Colonic mucosa (tissue), 4 donors: ENCODE measurements at regions not wholly inside any gene's neighbourhood (a gene's known extent, or its start where the extent isn't known, plus 50 kb on each side); places are given as distances from the start of the nearest gene placed in this dataset.

Experiments
- DNase-seq: peaks from one replicate; pipeline ENCODE4 v3.0.0-alpha.2; 2020
- H3K27ac ChIP-seq: fragments of 200-600 bp; one replicate; pipeline ENCODE4 v1.8.0; 2021
- H3K27me3 ChIP-seq: fragments of 200-600 bp; one replicate; pipeline ENCODE4 v1.8.0; 2021
- H3K36me3 ChIP-seq: fragments of 200-600 bp; one replicate; pipeline ENCODE4 v1.8.0; 2021
- H3K4me1 ChIP-seq: fragments of 200-600 bp; one replicate; pipeline ENCODE4 v1.8.0; 2021; ENCODE audit warnings: mild to moderate bottlenecking
- H3K4me3 ChIP-seq: fragments of 200-600 bp; one replicate; pipeline ENCODE4 v1.8.0; 2021
- H3K9ac ChIP-seq, 2 donors: one replicate each; pipeline ENCODE4 v1.7.0; 2013; ENCODE audit warnings: control low read depth in 2 of 2, low read depth in 2 of 2, low read length in 2 of 2
- H3K9me3 ChIP-seq: fragments of 200-600 bp; one replicate; pipeline ENCODE4 v1.8.0; 2021
- intact Hi-C: fragments of 100-400 bp; cut with DNase I; formaldehyde crosslinking; loops from one replicate; pipeline ENCODE4 v1.14.1; 2022
- TF ChIP-seq, protein P1 (sequence below): fragments of 200-600 bp; IDR thresholded peaks from one replicate; pipeline ENCODE4 v1.8.0; 2022; ENCODE audit warnings: antibody characterized with exemption, mild to moderate bottlenecking
- donor health status: healthy.
- donor health status: DM: no; HTN: no; CAD: no.
- donor health status: DM: no; HTN: no; CAD: no.

DNA sequence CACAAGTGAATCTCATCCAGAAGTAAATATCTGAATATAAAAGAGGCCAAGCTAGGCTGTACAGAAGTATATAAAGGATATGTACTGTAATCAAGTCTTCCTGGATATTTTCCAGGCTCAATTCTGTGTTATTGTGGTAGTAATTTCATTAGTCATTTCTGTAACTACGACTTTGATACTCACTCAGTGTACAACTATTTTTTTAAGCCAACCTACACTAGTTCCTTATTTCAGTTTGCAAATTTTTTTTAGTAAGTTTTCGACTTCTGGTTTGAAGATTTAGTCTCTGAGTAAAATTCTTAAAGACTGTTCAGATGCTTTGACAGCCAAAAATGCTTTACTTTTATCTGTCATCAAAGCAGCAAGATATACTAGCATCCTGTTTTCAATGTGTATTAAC, 130.8 kb downstream of the CAPZA3 start:
- Histone ChIP-seq H3K4me3 (no peak overlapping the region), H3K9me3 (no peaks in the 10 kb centered on the region), H3K36me3 (no peaks in the 10 kb centered on the region), H3K27me3 (no peaks in the 10 kb centered on the region), H3K4me1 (no peaks in the 10 kb centered on the region), H3K27ac (no peak overlapping the region), H3K9ac (no peak overlapping the region)
- no peak for DNase-seq
- intact Hi-C loops = no loop called here
- TF ChIP-seq, protein P1, sequence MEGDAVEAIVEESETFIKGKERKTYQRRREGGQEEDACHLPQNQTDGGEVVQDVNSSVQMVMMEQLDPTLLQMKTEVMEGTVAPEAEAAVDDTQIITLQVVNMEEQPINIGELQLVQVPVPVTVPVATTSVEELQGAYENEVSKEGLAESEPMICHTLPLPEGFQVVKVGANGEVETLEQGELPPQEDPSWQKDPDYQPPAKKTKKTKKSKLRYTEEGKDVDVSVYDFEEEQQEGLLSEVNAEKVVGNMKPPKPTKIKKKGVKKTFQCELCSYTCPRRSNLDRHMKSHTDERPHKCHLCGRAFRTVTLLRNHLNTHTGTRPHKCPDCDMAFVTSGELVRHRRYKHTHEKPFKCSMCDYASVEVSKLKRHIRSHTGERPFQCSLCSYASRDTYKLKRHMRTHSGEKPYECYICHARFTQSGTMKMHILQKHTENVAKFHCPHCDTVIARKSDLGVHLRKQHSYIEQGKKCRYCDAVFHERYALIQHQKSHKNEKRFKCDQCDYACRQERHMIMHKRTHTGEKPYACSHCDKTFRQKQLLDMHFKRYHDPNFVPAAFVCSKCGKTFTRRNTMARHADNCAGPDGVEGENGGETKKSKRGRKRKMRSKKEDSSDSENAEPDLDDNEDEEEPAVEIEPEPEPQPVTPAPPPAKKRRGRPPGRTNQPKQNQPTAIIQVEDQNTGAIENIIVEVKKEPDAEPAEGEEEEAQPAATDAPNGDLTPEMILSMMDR = no peak

DNA sequence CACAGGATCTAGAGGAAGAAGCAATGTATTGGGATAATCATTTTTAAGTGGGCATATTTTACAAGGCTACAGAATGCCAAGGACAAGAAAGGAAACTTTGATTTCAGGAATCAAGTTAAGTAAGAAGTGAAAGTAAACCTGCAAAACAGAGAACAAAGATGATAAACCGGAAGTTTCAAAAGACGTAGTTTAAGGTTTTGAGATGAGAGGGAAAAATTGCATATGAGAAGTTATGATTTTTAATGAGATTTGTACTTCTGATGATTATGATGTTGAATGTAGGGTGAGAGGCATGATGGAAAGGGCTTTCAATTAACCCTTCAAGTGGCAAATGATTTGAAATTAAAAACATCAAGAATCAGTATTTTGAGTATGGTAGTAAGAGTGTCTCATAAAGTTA, 134.9 kb downstream of the CAPZA3 start:
- TF ChIP-seq, protein P1 = no peak
- H3K27ac ChIP-seq = no peak overlapping the region
- no peak overlapping the region for H3K4me3 ChIP-seq
- H3K9me3 ChIP-seq = no peaks in the 10 kb centered on the region
- DNase-seq = no peak
- H3K36me3 ChIP-seq = no peaks in the 10 kb centered on the region
- H3K4me1 ChIP-seq = no peaks in the 10 kb centered on the region
- H3K27me3 ChIP-seq = no peaks in the 10 kb centered on the region
- no peak overlapping the region for H3K9ac ChIP-seq
- intact Hi-C loops = no loop called here

DNA sequence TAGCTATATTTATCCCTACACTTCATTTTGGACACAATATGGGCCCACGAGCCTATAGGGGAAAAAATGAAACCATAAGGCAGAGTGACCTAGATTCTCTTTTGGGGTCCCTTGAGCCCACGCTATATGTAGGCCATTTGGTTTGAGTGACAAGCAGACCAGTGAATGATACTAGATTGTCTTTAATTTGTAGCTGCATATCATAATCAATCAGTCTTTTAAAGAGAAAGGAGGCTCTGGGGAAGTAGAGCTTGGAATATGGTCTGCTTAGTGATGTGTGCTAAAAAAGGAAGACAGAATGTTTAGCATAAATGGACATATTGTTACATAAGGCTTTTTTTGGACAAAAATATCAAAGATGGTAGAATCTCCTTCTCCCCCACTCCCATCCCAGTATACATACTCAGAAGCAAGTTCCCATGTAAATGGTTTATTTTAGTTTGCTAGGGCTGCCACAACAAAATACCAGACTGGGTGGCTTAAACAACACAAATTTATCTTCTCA, 140.8 kb downstream of the CAPZA3 start:
- Histone ChIP-seq H3K9ac (no peak overlapping the region), H3K4me3 (no peak overlapping the region), H3K36me3 (no peaks in the 10 kb centered on the region), H3K4me1 (no peaks in the 10 kb centered on the region), H3K27me3 (no peaks in the 10 kb centered on the region), H3K27ac (no peak overlapping the region), H3K9me3 (no peaks in the 10 kb centered on the region)
- intact Hi-C loops = no loop called here
- no peak for DNase-seq
- TF ChIP-seq, protein P1 = no peak

DNA sequence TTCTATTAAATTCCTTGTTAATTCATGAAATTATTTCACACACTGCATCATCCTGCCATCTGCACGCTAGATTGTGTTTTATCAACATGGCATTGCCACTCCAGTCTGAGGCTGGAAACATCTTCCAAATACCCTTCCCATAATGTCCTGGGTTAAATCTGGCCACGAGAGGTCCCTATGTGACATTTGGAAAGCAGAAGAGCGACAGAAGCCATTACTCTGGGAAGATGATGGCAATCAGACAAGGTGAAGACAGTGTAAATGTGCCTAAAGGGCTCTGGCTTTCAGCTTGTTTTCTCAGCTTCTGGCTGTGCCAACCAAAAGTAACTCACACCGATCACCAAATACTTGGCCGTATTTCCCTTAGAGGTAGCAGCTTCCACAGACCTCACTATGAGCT, 144.8 kb downstream of the CAPZA3 start:
- Histone ChIP-seq H3K9me3 (no peaks in the 10 kb centered on the region), H3K4me1 (no peaks in the 10 kb centered on the region), H3K9ac (no peak overlapping the region), H3K27ac (no peak overlapping the region), H3K4me3 (no peak overlapping the region), H3K27me3 (no peaks in the 10 kb centered on the region), H3K36me3 (no peaks in the 10 kb centered on the region)
- intact Hi-C loops = no loop called here
- TF ChIP-seq, protein P1 = no peak
- no peak for DNase-seq

DNA sequence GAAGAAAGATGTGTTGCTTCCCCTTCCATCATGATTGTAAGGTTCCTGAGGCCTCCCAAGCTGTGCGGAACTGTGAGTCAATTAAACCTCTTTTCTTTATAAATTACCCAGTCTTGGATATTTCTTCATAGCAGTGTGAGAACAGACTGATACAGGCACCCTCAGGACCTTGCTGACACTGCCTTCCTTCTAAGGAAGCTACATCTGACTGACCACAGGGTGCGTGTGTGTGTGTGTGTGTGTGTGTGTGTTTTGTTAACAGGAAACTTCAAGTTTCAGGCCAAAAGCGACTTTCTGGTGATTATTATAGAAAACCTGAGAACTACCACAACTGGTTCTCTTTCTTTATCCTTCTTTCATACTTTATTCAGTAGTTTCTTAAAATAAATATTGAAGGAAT, 149.0 kb downstream of the CAPZA3 start:
- no peak for DNase-seq
- no peaks in the 10 kb centered on the region for H3K36me3 ChIP-seq
- TF ChIP-seq, protein P1 = no peak
- intact Hi-C loops = no loop called here
- no peaks in the 10 kb centered on the region for H3K27me3 ChIP-seq
- no peaks in the 10 kb centered on the region for H3K4me1 ChIP-seq
- no peaks in the 10 kb centered on the region for H3K9me3 ChIP-seq
- no peak overlapping the region for H3K27ac ChIP-seq
- H3K4me3 ChIP-seq = no peak overlapping the region
- H3K9ac ChIP-seq = no peak overlapping the region

DNA sequence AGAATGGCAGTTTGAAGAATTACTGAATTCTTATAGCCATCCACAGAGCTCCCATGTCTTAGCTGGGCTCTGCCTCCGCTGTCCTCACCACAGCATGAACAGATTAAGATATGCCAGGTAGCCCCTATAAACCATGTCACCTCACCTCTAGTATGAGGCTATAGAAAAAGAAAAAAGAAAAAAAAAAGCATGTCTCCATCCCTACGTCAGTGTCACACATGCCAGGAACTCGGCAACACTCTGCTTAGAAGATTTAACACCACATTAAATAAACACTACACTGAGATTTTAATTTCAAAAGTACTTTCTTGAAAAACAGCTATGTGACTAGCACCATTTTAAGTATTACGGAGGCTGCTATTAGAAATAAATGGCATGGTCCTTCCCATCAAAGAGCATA, 149.4 kb downstream of the CAPZA3 start:
- Histone ChIP-seq H3K27me3 (no peaks in the 10 kb centered on the region), H3K9me3 (no peaks in the 10 kb centered on the region), H3K27ac (no peak overlapping the region), H3K4me1 (no peaks in the 10 kb centered on the region), H3K36me3 (no peaks in the 10 kb centered on the region), H3K9ac (no peak overlapping the region), H3K4me3 (no peak overlapping the region)
- TF ChIP-seq, protein P1 = no peak
- DNase-seq = no peak
- intact Hi-C loops = no loop called here
